MM.1S (cell line): ENCODE measurements at regions not wholly inside any gene's neighbourhood (a gene's known extent, or its start where the extent isn't known, plus 50 kb on each side); places are given as distances from the start of the nearest gene placed in this dataset.

ENCODE experiments used
- DNase-seq: peaks from one replicate; pipeline ENCODE4 v3.0.0-alpha.2; 2015
- H2AFZ ChIP-seq: fragments of 300-600 bp; sonication (generic); 2 replicates; pipeline ENCODE4 v1.6.0; 2016; ENCODE audit warnings: antibody characterized with exemption, low read length
- H3F3A ChIP-seq: fragments of 300-600 bp; sonication (generic); 2 replicates; pipeline ENCODE4 v1.6.1; 2016; ENCODE audit warnings: mild to moderate bottlenecking, antibody characterized with exemption, low read length, moderate library complexity, mixed read lengths; ENCODE audit not compliant: insufficient read depth
- H3K27ac ChIP-seq: fragments of 300-600 bp; sonication (generic); 2 replicates; pipeline ENCODE4 v1.5.1; 2016; ENCODE audit warnings: mild to moderate bottlenecking, low read length
- H3K27me3 ChIP-seq: fragments of 300-600 bp; sonication (generic); replicated peaks from 2 replicates; pipeline ENCODE4 v1.6.0; 2016; ENCODE audit warnings: low read length; ENCODE audit not compliant: insufficient read depth
- H3K36me3 ChIP-seq: fragments of 300-600 bp; sonication (generic); replicated peaks from 2 replicates; pipeline ENCODE4 v1.6.1; 2016; ENCODE audit warnings: mild to moderate bottlenecking, low read length, mixed read lengths; ENCODE audit not compliant: insufficient read depth
- H3K4me1 ChIP-seq: fragments of 300-600 bp; sonication (generic); 2 replicates; pipeline ENCODE4 v1.6.1; 2016; ENCODE audit warnings: low read length, mixed read lengths
- H3K4me2 ChIP-seq: fragments of 300-600 bp; sonication (generic); 2 replicates; pipeline ENCODE4 v1.6.0; 2016; ENCODE audit warnings: low read depth, low read length
- H3K4me3 ChIP-seq: fragments of 300-600 bp; sonication (generic); 2 replicates; pipeline ENCODE4 v1.5.1; 2016; ENCODE audit warnings: low read length, mixed read lengths
- H3K79me2 ChIP-seq: fragments of 300-600 bp; sonication (generic); 2 replicates; pipeline ENCODE4 v1.6.1; 2016; ENCODE audit warnings: mixed run types, low read length, mixed read lengths
- H3K9ac ChIP-seq: fragments of 300-600 bp; sonication (generic); 2 replicates; pipeline ENCODE4 v1.6.1; 2016; ENCODE audit warnings: low read length, mixed read lengths
- H3K9me2 ChIP-seq: fragments of 300-600 bp; sonication (generic); replicated peaks from 2 replicates; pipeline ENCODE4 v1.6.1; 2016; ENCODE audit warnings: mild to moderate bottlenecking, low read length, mixed read lengths; ENCODE audit not compliant: insufficient read depth
- H3K9me3 ChIP-seq: fragments of 300-600 bp; sonication (generic); replicated peaks from 2 replicates; pipeline ENCODE4 v1.6.1; 2016; ENCODE audit warnings: mild to moderate bottlenecking, low read length, mixed read lengths; ENCODE audit not compliant: insufficient read depth
- H4K20me1 ChIP-seq: fragments of 300-600 bp; sonication (generic); 2 replicates; pipeline ENCODE4 v1.6.1; 2016; ENCODE audit warnings: mild to moderate bottlenecking, low read length, moderate library complexity, mixed read lengths; ENCODE audit not compliant: insufficient read depth
- EZH2 ChIP-seq: fragments of 300-600 bp; sonication (generic); optimal IDR thresholded peaks from 2 replicates; pipeline ENCODE3; 2017; ENCODE audit warnings: low read depth, mild to moderate bottlenecking, antibody characterized with exemption, low read length, mixed read lengths
- EZH2phosphoT487 ChIP-seq: fragments of 300-600 bp; sonication (generic); IDR thresholded peaks from 2 replicates; pipeline ENCODE4 v1.6.1; 2018; ENCODE audit warnings: antibody characterized with exemption, low read length
- TF ChIP-seq, protein P1 (sequence below): fragments of 300-600 bp; sonication (generic); IDR thresholded peaks from 2 replicates; pipeline ENCODE4 v1.5.1; 2016; ENCODE audit warnings: antibody characterized with exemption, low read length, mixed read lengths

GRCh38 chr20:24309596-24309995 lies 159.8 kb upstream of the SYNDIG1 start:
- TF ChIP-seq, protein P1, sequence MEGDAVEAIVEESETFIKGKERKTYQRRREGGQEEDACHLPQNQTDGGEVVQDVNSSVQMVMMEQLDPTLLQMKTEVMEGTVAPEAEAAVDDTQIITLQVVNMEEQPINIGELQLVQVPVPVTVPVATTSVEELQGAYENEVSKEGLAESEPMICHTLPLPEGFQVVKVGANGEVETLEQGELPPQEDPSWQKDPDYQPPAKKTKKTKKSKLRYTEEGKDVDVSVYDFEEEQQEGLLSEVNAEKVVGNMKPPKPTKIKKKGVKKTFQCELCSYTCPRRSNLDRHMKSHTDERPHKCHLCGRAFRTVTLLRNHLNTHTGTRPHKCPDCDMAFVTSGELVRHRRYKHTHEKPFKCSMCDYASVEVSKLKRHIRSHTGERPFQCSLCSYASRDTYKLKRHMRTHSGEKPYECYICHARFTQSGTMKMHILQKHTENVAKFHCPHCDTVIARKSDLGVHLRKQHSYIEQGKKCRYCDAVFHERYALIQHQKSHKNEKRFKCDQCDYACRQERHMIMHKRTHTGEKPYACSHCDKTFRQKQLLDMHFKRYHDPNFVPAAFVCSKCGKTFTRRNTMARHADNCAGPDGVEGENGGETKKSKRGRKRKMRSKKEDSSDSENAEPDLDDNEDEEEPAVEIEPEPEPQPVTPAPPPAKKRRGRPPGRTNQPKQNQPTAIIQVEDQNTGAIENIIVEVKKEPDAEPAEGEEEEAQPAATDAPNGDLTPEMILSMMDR: no peak
- TF ChIP-seq EZH2phosphoT487 (no peak), EZH2 (no peak)
- Histone ChIP-seq H3K9me2 (no peaks in the 10 kb centered on the region), H3K36me3 (no peaks in the 10 kb centered on the region), H3K4me1 (no peaks in the 10 kb centered on the region), H3K27me3 (no peaks in the 10 kb centered on the region), H3K4me3 (no peak overlapping the region), H2AFZ (no peak overlapping the region), H3K79me2 (no peaks in the 10 kb centered on the region), H3F3A (no peaks in the 10 kb centered on the region), H4K20me1 (no peaks in the 10 kb centered on the region), H3K9me3 (no peaks in the 10 kb centered on the region), H3K9ac (no peak overlapping the region), H3K4me2 (no peak overlapping the region), H3K27ac (no peak overlapping the region)
- no peak for DNase-seq

DNA sequence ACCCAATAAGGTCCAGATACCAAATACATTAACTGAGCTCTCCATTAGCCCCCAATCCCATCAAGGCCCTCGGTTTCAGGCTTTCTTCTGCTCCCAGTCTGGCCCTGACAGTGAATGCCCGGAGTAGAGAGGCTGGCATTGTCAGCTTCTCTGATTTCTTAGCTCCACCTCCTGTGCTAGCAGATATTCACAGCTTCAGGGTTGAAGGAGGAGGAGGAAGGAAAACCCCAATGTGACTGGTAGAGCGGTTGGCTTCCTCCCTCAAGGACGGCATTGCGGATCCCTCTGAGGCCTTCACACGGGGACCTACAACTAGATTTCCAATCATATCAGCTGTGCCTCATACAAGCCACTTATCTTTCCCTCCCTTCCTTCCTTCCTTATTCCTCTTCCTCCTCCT lies 164.1 kb upstream of the SYNDIG1 start:
- DNase-seq: no peak
- no peaks in the 10 kb centered on the region for H3K27me3 ChIP-seq
- H2AFZ ChIP-seq: no peak overlapping the region
- no peaks in the 10 kb centered on the region for H3K9me3 ChIP-seq
- no peaks in the 10 kb centered on the region for H3K4me1 ChIP-seq
- no peak overlapping the region for H3K27ac ChIP-seq
- H3K9ac ChIP-seq: no peak overlapping the region
- no peaks in the 10 kb centered on the region for H3K36me3 ChIP-seq
- no peaks in the 10 kb centered on the region for H4K20me1 ChIP-seq
- H3K79me2 ChIP-seq: no peaks in the 10 kb centered on the region
- H3K4me3 ChIP-seq: no peak overlapping the region
- H3F3A ChIP-seq: no peaks in the 10 kb centered on the region
- H3K4me2 ChIP-seq: no peak overlapping the region
- TF ChIP-seq EZH2phosphoT487 (no peak), EZH2 (no peak)
- TF ChIP-seq, protein P1: no peak
- no peaks in the 10 kb centered on the region for H3K9me2 ChIP-seq

- no peak overlapping the region for H2AFZ ChIP-seq
- H3K9ac ChIP-seq: no peak overlapping the region
- no peaks in the 10 kb centered on the region for H3K27me3 ChIP-seq
- H3K4me2 ChIP-seq: no peak overlapping the region
- no peaks in the 10 kb centered on the region for H4K20me1 ChIP-seq
- no peaks in the 10 kb centered on the region for H3K9me2 ChIP-seq
- no peaks in the 10 kb centered on the region for H3F3A ChIP-seq
- H3K4me1 ChIP-seq: no peaks in the 10 kb centered on the region
- no peaks in the 10 kb centered on the region for H3K36me3 ChIP-seq
- TF ChIP-seq EZH2phosphoT487: no peak
- TF ChIP-seq, protein P1: no peak
- no peak for TF ChIP-seq EZH2
- H3K9me3 ChIP-seq: no peaks in the 10 kb centered on the region
- no peak for DNase-seq
- H3K4me3 ChIP-seq: no peak overlapping the region
- no peaks in the 10 kb centered on the region for H3K79me2 ChIP-seq
- no peak overlapping the region for H3K27ac ChIP-seq
These were observed 165.1 kb upstream of the SYNDIG1 start for GRCh38 chr20:24304291-24304690.
